Activated T-cell treated with anti-CD3 and anti-CD28 coated beads, Interleukin-2, amount 50 U/mL, for 4 hours (primary cell): ENCODE measurements at regions not wholly inside any gene's neighbourhood (a gene's known extent, or its start where the extent isn't known, plus 50 kb on each side); places are given as distances from the start of the nearest gene placed in this dataset.
A peak's percentile ranks its signal among the peaks of the same experiment; 100 is the strongest.
"Not testable (repeated sequence)": the region's sequence is repeated elsewhere in the genome, so short reads cannot be mapped to it uniquely, and the experiment has no call there.

Source experiments
- ATAC-seq, 2 donors: fragments of 200-7000 bp; cut with Tn5 transposase; one replicate each; pipeline ENCODE4 v1.10.0; 2021
- DNase-seq: peaks from one replicate; pipeline ENCODE4 v3.0.0-alpha.2; 2020
- H3K27me3 Mint-ChIP-seq: one replicate; pipeline ENCODE4 v1.8.0; 2021; ENCODE audit warnings: low read depth, mixed read lengths
- H3K36me3 Mint-ChIP-seq: one replicate; pipeline ENCODE4 v1.8.0; 2022; ENCODE audit warnings: mixed read lengths; ENCODE audit not compliant: insufficient read depth
- H3K4me1 Mint-ChIP-seq: one replicate; pipeline ENCODE4 v1.8.0; 2021; ENCODE audit warnings: low read depth, mixed read lengths
- H3K4me3 Mint-ChIP-seq: one replicate; pipeline ENCODE4 v1.8.0; 2021; ENCODE audit warnings: mild to moderate bottlenecking, moderate library complexity, mixed read lengths
- H3K9me3 Mint-ChIP-seq: one replicate; pipeline ENCODE4 v1.8.0; 2021; ENCODE audit warnings: mixed read lengths

- ATAC-seq, result no peak
Observed at GRCh38 chr15:20643024-20643770, 101.6 kb upstream of the GOLGA6L6 start.

GRCh38 chr15:20642054-20642767 is 100.6 kb upstream of the GOLGA6L6 start:
- Mint-ChIP-seq H3K4me1 (no peaks in the 10 kb centered on the region), H3K27me3 (peaks cover 5% of the 10 kb centered on the region), H3K4me3 (no peak overlapping the region), H3K36me3 (no peaks in the 10 kb centered on the region), H3K9me3 (no peaks in the 10 kb centered on the region)
- no peak for ATAC-seq
- no peak for DNase-seq

More at GRCh38 chr15:20643024-20643770, 101.6 kb upstream of the GOLGA6L6 start:
- Mint-ChIP-seq H3K4me1 (no peaks in the 10 kb centered on the region), H3K4me3 (no peak overlapping the region), H3K36me3 (no peaks in the 10 kb centered on the region), H3K9me3 (no peaks in the 10 kb centered on the region), H3K27me3 (peaks cover 5% of the 10 kb centered on the region)
- no peak for DNase-seq

- not testable (repeated sequence) for H3K36me3 Mint-ChIP-seq, H3K4me3 Mint-ChIP-seq, H3K4me1 Mint-ChIP-seq, DNase-seq, H3K9me3 Mint-ChIP-seq, H3K27me3 Mint-ChIP-seq
- peak; percentile 77 to 78 for ATAC-seq
Observed at GRCh38 chr15:20640427-20640826, 98.8 kb upstream of the GOLGA6L6 start.

- not testable (repeated sequence) for H3K4me1 Mint-ChIP-seq, H3K36me3 Mint-ChIP-seq, H3K27me3 Mint-ChIP-seq, DNase-seq, H3K4me3 Mint-ChIP-seq, H3K9me3 Mint-ChIP-seq
- peak in 1 of 2 donors; percentile 35 for ATAC-seq
Observed at GRCh38 chr15:20639224-20639623, 97.6 kb upstream of the GOLGA6L6 start.

GRCh38 chr15:20637499-20637898 is 95.9 kb upstream of the GOLGA6L6 start:
- not testable (repeated sequence) for H3K4me3 Mint-ChIP-seq, H3K27me3 Mint-ChIP-seq, H3K36me3 Mint-ChIP-seq, H3K4me1 Mint-ChIP-seq, H3K9me3 Mint-ChIP-seq, DNase-seq
- ATAC-seq, result peak in 1 of 2 donors; percentile 21

- H3K4me1 Mint-ChIP-seq, H3K27me3 Mint-ChIP-seq, ATAC-seq, H3K4me3 Mint-ChIP-seq, H3K9me3 Mint-ChIP-seq, H3K36me3 Mint-ChIP-seq, DNase-seq: not testable (repeated sequence)
Observed at GRCh38 chr15:20629526-20629925, 87.9 kb upstream of the GOLGA6L6 start.

GRCh38 chr15:20628538-20628937 is 86.9 kb upstream of the GOLGA6L6 start:
- ATAC-seq, result peak; percentile 38 to 46
- H3K36me3 Mint-ChIP-seq, DNase-seq, H3K9me3 Mint-ChIP-seq, H3K27me3 Mint-ChIP-seq, H3K4me3 Mint-ChIP-seq, H3K4me1 Mint-ChIP-seq: not testable (repeated sequence)

- not testable (repeated sequence) for DNase-seq, H3K4me3 Mint-ChIP-seq, H3K4me1 Mint-ChIP-seq, H3K9me3 Mint-ChIP-seq, H3K36me3 Mint-ChIP-seq, ATAC-seq, H3K27me3 Mint-ChIP-seq
Observed at GRCh38 chr15:20625469-20625868, 83.9 kb upstream of the GOLGA6L6 start.

- H3K4me1 Mint-ChIP-seq, H3K27me3 Mint-ChIP-seq, H3K36me3 Mint-ChIP-seq, H3K4me3 Mint-ChIP-seq, H3K9me3 Mint-ChIP-seq, DNase-seq: not testable (repeated sequence)
- ATAC-seq, result peak; percentile 48 to 56
Observed at GRCh38 chr15:20624085-20624484, 82.5 kb upstream of the GOLGA6L6 start.

- not testable (repeated sequence) for DNase-seq, H3K4me1 Mint-ChIP-seq, H3K36me3 Mint-ChIP-seq, H3K4me3 Mint-ChIP-seq, H3K27me3 Mint-ChIP-seq, H3K9me3 Mint-ChIP-seq
- ATAC-seq, result peak; percentile 65 to 77
Observed at GRCh38 chr15:20622117-20622516, 80.5 kb upstream of the GOLGA6L6 start.

- not testable (repeated sequence) for DNase-seq, H3K4me3 Mint-ChIP-seq, H3K4me1 Mint-ChIP-seq, H3K27me3 Mint-ChIP-seq, ATAC-seq, H3K9me3 Mint-ChIP-seq, H3K36me3 Mint-ChIP-seq
Observed at GRCh38 chr15:20614549-20614948, 72.9 kb upstream of the GOLGA6L6 start.

GRCh38 chr15:20612796-20613195 is 71.2 kb upstream of the GOLGA6L6 start:
- not testable (repeated sequence) for H3K4me1 Mint-ChIP-seq, ATAC-seq, DNase-seq, H3K36me3 Mint-ChIP-seq, H3K9me3 Mint-ChIP-seq, H3K4me3 Mint-ChIP-seq, H3K27me3 Mint-ChIP-seq

GRCh38 chr15:20612356-20612755 is 70.8 kb upstream of the GOLGA6L6 start:
- not testable (repeated sequence) for H3K36me3 Mint-ChIP-seq, ATAC-seq, H3K9me3 Mint-ChIP-seq, H3K27me3 Mint-ChIP-seq, H3K4me1 Mint-ChIP-seq, DNase-seq, H3K4me3 Mint-ChIP-seq

GRCh38 chr15:20611667-20612290 is 70.2 kb upstream of the GOLGA6L6 start:
- H3K27me3 Mint-ChIP-seq, ATAC-seq: not testable (repeated sequence)

GRCh38 chr15:20608179-20608578 is 66.6 kb upstream of the GOLGA6L6 start:
- not testable (repeated sequence) for ATAC-seq

More at GRCh38 chr15:20611667-20612290, 70.2 kb upstream of the GOLGA6L6 start:
- not testable (repeated sequence) for H3K9me3 Mint-ChIP-seq, H3K36me3 Mint-ChIP-seq, H3K4me3 Mint-ChIP-seq, DNase-seq, H3K4me1 Mint-ChIP-seq

More at GRCh38 chr15:20608179-20608578, 66.6 kb upstream of the GOLGA6L6 start:
- not testable (repeated sequence) for H3K4me1 Mint-ChIP-seq, DNase-seq, H3K4me3 Mint-ChIP-seq, H3K36me3 Mint-ChIP-seq, H3K9me3 Mint-ChIP-seq, H3K27me3 Mint-ChIP-seq
